C4-2B (cell line): ENCODE measurements at regions not wholly inside any gene's neighbourhood (a gene's known extent, or its start where the extent isn't known, plus 50 kb on each side); places are given as distances from the start of the nearest gene placed in this dataset.

Experiments
- H3K27ac ChIP-seq: fragments of 450-650 bp; 2 replicates; pipeline ENCODE4 v1.5.1; 2017
- CTCF ChIP-seq: fragments of 450-650 bp; conservative IDR thresholded peaks from 2 replicates; pipeline ENCODE4 v1.5.1; 2017; ENCODE audit warnings: mild to moderate bottlenecking
- ZFX ChIP-seq: fragments of 450-650 bp; IDR thresholded peaks from 2 replicates; pipeline ENCODE4 v1.6.1; 2017

GRCh38 chr9:115629879-115630840 lies 512.2 kb upstream of the TNC start:
- no peak overlapping the region for H3K27ac ChIP-seq
- no peak for TF ChIP-seq CTCF
- no peak for TF ChIP-seq ZFX

- no peak overlapping the region for H3K27ac ChIP-seq
- no peak for TF ChIP-seq ZFX
- no peak for TF ChIP-seq CTCF
Measured at GRCh38 chr9:115632391-115632790, 514.4 kb upstream of the TNC start.

GRCh38 chr9:115633104-115633503 lies 515.1 kb upstream of the TNC start:
- H3K27ac ChIP-seq, result no peak overlapping the region
- TF ChIP-seq ZFX, result no peak
- no peak for TF ChIP-seq CTCF

- TF ChIP-seq CTCF (no peak), ZFX (no peak)
- H3K27ac ChIP-seq, result no peak overlapping the region
Measured at GRCh38 chr9:115635680-115636383, 517.8 kb upstream of the PAPPA start.

GRCh38 chr9:115636596-115636995 lies 517.0 kb upstream of the PAPPA start:
- TF ChIP-seq CTCF (no peak), ZFX (no peak)
- H3K27ac ChIP-seq, result no peak overlapping the region

- TF ChIP-seq CTCF (no peak), ZFX (no peak)
- H3K27ac ChIP-seq, result no peak overlapping the region
Measured at GRCh38 chr9:115637661-115638060, 515.9 kb upstream of the PAPPA start.

GRCh38 chr9:115640887-115641286 lies 512.7 kb upstream of the PAPPA start:
- no peak overlapping the region for H3K27ac ChIP-seq
- TF ChIP-seq CTCF, result no peak
- TF ChIP-seq ZFX, result no peak
